Fibroblast of upper back skin (primary cell): ENCODE measurements at regions not wholly inside any gene's neighbourhood (a gene's known extent, or its start where the extent isn't known, plus 50 kb on each side); places are given as distances from the start of the nearest gene placed in this dataset.
"Not testable (repeated sequence)": the region's sequence is repeated elsewhere in the genome, so short reads cannot be mapped to it uniquely, and the experiment has no call there.

Source experiments
- DNase-seq: peaks from one replicate; pipeline ENCODE4 v3.0.0-alpha.2; 2013

DNA sequence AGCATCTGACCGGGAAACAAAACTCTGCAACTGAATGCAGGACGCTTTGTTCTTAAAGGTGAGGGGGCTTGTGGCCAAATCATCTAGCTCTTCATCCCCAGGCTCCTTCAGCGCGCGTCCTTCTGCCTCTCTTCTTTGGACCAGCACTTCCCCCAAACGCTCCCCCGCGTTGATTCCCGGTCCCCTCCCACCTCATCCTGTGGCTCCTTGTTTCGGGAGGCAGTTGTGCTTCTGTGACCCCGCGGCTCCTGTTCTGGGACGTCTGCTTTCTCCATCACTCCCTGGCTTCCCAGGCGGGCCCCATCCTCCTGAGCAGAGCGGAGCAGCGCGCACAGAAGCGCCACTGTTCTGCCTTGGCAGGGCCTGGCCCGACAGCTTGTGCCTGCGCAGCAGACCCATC lies 109.7 kb upstream of the ZNG1E start:
- DNase-seq: not testable (repeated sequence)

DNA sequence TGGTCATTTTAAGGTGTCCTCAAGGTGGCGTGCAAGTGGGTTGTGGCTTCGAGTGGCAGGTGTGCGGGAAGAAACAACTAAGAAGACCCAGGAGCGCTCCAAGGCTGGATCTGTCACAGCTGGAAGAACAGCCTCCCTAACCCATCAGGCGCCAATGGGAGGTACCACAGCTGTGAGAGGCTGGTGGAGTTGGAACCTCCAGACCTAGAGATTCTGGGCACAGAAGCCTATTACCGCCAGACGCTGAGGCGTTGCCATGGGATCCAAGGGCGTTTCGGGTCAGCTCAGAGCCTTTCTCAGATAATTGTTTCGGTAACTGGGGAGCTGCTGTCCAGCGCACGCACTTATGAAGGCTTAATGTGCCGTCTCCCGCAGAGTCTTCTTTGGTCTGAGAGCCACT lies 156.7 kb upstream of the ZNG1E start:
- not testable (repeated sequence) for DNase-seq

DNA sequence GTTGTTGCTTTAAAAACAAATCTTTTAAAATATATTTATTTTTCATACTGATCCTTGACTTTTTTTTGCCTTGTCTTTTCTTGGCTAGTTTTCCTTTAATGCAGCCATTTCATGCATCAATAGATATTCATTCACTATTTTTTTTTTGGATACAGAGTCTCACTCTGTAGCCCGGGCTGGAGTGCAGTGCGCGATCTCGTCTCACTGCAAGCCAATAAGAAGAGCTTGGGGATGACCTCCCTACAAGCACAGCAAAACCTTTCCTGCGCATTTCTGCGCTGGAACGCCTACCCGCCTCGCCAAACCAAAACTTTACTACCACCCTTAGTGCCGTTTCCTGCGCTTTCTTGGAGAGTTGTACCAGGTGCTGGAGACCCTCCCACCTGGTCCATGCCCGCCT lies 161.3 kb upstream of the ZNG1E start:
- DNase-seq: not testable (repeated sequence)

GRCh38 chr9:65507897-65508296 lies 167.8 kb upstream of the ZNG1E start:
- DNase-seq: not testable (repeated sequence)

DNA sequence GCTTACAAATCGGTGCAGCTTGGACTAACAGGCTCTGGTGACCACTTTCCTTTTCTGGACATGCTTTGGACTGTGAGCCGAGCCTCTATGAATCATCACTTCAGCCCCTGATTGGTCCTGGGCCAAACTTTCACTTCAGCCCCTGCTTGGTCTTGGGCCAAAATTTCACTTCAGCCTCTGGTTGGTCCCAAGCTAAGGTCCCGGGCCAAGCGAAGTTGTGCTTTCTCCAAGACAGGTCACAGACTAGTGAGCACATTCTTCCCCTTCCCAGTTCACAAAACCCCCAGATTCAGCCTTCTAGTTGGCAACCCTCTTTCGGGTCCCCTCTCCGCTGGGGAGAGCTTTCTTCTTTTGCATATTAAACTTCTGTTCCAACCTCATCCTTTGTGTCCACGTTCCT lies 171.0 kb upstream of the ZNG1E start:
- not testable (repeated sequence) for DNase-seq

DNA sequence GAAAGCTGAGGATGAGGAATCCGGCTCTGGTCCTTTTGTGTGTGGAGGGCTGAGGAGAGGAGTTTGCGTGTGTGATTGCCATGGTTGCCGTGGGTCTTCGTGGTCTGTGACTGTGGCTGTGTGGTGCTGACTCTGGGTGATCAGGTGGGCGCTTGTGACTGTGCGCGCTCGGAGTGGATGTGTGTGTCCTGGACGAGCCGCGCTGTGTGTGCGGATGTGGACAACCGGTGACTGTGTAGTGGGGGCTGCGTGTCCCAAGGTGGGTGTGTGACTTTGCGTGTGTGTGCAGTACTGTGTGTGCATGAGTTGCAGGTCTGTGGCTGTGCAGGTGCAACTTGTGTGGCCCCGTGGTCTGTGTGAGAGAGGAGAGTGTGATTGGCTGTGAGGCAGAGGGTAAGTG lies 172.0 kb upstream of the ZNG1E start:
- DNase-seq: not testable (repeated sequence)

GRCh38 chr9:65482890-65483289 lies 192.8 kb upstream of the ZNG1E start:
- not testable (repeated sequence) for DNase-seq

- DNase-seq: not testable (repeated sequence)
Observed at GRCh38 chr9:65481291-65481690, 194.4 kb upstream of the ZNG1E start.

- DNase-seq: not testable (repeated sequence)
Observed at GRCh38 chr9:65474891-65475290, 189.9 kb upstream of the FOXD4L5 start.

DNA sequence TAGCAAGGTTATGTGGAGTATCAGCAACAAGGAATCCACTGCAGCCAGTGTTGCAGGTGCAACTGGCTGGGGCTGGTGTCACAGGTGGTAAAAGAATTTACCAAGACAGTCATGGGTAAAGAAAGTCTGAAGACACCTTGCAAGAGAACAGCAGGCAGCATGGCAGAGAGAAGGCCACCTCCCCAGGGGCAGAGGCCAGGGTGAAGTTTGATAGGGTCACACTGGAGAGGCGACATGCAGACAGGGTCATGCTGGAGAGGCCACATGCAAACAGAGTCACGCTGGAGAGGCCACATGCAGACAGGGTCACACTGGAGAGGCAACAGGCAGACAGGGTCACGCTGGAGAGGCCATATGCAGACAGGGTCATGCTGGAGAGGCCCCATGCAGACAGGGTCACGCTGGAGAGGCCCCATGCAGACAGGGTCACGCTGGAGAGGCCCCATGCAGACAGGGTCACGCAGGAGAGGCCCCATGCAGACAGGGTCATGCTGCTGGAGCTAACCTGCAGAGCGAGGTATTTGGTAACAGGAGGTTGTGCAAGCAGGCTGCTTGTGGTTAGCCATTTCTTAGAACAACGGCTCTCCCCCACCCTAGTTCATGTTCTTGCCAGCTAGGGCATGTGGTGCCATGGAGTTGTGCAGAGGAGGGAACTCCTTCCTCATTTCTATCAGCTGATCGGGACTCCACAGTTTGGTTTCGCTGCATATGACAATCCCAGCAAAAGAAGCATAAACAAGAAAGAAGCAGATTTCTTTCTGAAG lies 188.2 kb upstream of the FOXD4L5 start:
- not testable (repeated sequence) for DNase-seq

- not testable (repeated sequence) for DNase-seq
Observed at GRCh38 chr9:65471106-65471505, 186.1 kb upstream of the FOXD4L5 start.

DNA sequence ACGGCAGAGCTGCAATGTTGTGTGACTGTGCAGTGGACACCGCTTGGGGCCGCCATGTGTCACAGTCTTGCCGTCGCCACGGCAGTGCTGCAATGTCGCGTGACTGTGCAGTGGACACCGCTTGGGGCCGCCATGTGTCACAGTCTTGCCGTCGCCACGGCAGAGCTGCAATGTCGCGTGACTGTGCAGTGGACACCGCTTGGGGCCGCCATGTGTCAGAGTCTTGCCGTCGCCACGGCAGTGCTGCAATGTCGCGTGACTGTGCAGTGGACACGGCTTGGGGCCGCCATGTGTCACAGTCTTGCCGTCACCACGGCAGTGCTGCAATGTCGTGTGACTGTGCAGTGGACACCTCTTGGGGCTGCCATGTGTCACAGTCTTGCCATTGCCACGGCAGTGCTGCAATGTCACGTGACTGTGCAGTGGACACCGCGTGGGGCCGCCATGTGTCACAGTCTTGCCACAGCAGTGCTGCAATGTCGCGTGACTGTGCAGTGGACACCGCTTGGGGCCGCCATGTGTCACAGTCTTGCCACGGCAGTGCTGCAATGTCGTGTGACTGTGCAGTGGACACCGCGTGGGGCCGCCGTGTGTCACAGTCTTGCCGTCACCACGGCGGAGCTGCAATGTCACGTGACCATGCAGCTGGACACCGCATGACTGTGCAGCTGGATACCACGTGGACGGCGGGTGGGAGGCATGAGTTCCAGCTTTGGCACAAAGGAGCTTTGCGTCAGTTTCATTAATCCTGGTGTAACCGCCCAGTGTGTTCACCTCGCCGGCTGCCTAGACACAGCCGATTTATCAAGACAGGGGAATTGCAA lies 182.1 kb upstream of the FOXD4L5 start:
- DNase-seq: not testable (repeated sequence)

GRCh38 chr9:65465246-65465895 lies 180.4 kb upstream of the FOXD4L5 start:
- not testable (repeated sequence) for DNase-seq

DNA sequence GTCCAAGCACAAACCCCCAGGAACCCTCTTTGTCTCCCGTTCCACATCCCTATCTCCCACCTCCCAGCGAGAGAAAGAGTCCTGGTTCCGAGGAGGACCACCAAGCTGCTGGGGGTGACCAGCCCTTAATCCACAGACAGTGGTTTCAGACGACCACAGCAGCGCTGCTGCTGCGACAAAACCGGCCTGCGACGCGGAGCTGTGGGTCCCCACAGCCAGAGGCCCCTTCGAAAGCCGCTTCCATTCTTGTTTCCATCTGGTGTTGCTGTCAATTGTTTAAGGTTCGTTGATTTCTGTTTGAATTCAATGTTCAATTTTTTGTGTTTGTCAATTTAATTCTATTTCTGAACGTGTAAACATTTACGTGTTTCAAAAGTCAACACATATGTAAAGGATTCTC lies 177.5 kb upstream of the FOXD4L5 start:
- DNase-seq: not testable (repeated sequence)

DNA sequence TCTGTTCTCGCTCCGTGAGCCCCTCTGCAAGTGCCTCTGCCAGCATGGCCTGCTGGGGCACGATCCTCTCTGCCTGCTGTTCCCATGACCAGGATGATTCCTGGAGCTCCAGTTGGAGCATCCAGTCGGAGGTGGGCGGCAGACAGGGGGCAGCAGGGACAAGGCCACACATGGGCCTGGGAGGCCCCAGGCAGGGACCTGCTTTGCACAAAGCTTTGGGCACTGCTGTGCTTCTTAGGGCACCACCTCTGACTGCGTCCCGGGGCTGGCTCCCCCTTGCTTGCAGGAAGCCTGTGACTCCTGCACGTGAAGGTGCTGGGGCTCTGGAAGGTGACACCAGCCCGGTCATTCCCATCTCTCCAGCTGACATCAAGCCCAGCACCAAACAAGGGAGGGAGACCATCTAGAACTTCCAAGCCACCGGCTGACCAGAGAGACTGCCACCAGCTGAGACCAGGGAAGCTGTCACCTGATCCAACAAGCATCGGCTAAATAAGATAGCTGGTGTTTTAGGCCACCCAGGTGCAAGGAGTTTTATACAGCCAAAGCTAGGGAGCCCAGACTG lies 174.8 kb upstream of the FOXD4L5 start:
- no peak for DNase-seq

- no peak for DNase-seq
Observed at GRCh38 chr9:65458992-65459391, 174.0 kb upstream of the FOXD4L5 start.

GRCh38 chr9:65458465-65458864 lies 173.5 kb upstream of the FOXD4L5 start:
- DNase-seq: no peak

DNA sequence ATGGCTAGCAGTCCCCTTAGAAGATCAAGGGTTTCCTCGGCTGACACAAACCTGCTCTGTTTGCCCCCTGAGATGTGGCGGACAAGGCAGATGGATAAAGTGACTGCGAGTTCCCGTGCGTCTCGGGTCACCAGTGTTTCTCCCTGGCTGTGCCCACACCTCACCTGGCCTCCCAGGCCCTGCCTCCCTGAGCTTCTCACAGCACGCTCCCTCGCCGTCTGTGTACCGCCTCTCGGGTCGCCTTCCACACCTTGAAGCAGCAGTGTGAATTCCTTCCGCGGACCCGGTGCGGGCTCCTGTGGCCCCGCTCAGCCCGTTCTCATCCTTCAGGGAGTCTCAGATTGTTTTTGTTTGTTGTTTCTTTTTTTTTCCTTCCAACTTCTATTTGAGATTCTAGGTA lies 172.0 kb upstream of the FOXD4L5 start:
- DNase-seq: not testable (repeated sequence)

- not testable (repeated sequence) for DNase-seq
Observed at GRCh38 chr9:65455751-65456647, 171.0 kb upstream of the FOXD4L5 start.

DNA sequence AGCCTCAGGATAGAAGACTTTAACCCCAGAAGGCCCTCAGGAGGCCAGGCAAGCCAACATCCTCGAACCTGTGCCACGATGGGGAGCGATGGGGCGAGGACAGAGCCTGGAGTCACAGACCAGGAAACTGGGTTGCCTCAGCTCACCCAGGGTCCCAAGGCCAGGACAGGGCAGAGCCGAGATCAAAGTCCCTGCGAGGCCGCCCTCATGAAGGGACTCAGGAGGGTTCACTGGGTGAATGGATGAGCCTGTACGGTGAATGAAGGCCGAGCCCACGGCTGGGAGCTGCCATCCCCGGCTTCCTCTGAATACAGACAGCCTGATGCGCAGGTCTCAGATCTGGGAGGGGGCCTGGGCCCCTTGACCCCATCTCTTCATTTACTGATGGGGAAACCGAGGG lies 170.1 kb upstream of the FOXD4L5 start:
- DNase-seq: not testable (repeated sequence)

GRCh38 chr9:65454666-65455065 lies 169.7 kb upstream of the FOXD4L5 start:
- not testable (repeated sequence) for DNase-seq

GRCh38 chr9:65454034-65454433 lies 169.0 kb upstream of the FOXD4L5 start:
- not testable (repeated sequence) for DNase-seq
